ENCODE measurements at regions not wholly inside any gene's neighbourhood (a gene's known extent, or its start where the extent isn't known, plus 50 kb on each side); places are given as distances from the start of the nearest gene placed in this dataset.
"Not testable (repeated sequence)": the region's sequence is repeated elsewhere in the genome, so short reads cannot be mapped to it uniquely, and the experiment has no call there.

DNA sequence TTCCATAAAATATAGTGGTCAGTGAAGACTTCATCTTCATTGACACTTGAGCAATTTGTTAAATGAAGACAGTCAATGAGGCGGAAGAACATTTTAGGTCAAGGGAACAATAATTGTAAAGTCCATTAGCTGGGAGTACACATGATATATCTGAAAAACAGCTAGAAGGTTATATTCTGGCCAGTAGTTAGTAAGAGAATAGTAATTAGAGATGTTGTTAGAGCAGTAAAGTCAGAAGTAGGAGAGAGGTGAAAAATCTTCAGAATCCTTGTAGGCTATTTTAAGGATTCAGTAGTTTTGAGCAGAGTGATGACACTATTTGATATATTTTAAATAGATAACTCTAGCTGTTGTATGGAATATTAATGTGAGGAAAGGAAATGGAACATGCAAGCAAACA, 915.6 kb upstream of the NEGR1 start:
- no peak overlapping the region for H3K4me3 ChIP-seq (ENCODE audit: low read depth, low read length)
- no peak for FAIRE-seq
- H3K36me3 ChIP-seq (ENCODE audit: control insufficient read depth, insufficient read depth, low read length), result no peaks in the 10 kb centered on the region
- DNase-seq (ENCODE audit: low read depth), result no peak
- TF ChIP-seq CTCF (IDR thresholded peaks at IDR 0.05; ENCODE audit: insufficient read depth, low read length, severe bottlenecking), result no peak
- H3K27me3 ChIP-seq (ENCODE audit: control insufficient read depth, insufficient read depth, low read length), result no peaks in the 10 kb centered on the region

DNA sequence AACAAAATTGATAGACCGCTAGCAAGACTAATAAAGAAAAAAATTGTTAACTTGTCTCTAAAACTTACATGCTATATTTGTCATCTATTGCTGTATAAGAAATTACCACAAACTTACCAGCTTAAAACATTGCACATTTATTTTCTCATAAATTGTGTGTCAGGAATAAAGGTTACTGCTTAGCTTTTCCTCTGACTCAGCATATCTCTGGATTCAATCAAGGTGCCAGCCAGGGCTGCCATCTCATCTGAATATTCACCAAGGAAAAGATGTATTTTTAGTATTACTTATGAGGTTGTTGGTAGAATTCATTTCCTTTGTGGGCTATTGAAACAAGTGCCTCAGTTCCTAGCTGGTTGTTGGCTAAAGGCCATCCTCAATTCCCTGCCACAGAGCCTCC, 912.6 kb upstream of the NEGR1 start:
- Histone ChIP-seq H3K27me3 (ENCODE audit: control insufficient read depth, insufficient read depth, low read length) (no peaks in the 10 kb centered on the region), H3K4me3 (ENCODE audit: low read depth, low read length) (no peak overlapping the region), H3K36me3 (ENCODE audit: control insufficient read depth, insufficient read depth, low read length) (no peaks in the 10 kb centered on the region)
- no peak for FAIRE-seq
- no peak for DNase-seq (ENCODE audit: low read depth)
- no peak for TF ChIP-seq CTCF (IDR thresholded peaks at IDR 0.05; ENCODE audit: insufficient read depth, low read length, severe bottlenecking)

DNA sequence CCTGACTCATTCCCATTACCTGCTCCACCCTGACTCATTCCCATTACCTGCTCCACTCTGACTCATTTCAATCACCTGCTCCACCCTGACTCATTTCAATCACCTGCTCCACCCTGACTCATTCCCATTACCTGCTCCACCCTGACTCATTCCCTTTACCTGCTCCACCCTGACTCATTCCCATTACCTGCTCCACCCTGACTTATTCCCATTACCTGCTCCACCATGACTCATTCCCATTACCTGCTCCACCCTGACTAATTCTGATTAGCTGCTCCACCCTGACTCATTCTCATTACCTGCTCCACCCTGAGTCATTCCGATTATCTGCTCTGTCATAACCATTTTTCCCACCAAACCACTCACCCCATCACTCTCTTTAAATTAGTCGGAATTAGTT, 901.2 kb upstream of the NEGR1 start:
- DNase-seq (ENCODE audit: low read depth); H3K4me3 ChIP-seq (ENCODE audit: low read depth, low read length); H3K27me3 ChIP-seq (ENCODE audit: control insufficient read depth, insufficient read depth, low read length); FAIRE-seq; H3K36me3 ChIP-seq (ENCODE audit: control insufficient read depth, insufficient read depth, low read length): not testable (repeated sequence)

GRCh38 chr1:73181190-73181540, 898.8 kb upstream of the NEGR1 start:
- DNase-seq (ENCODE audit: low read depth), result no peak
- Histone ChIP-seq H3K27me3 (ENCODE audit: control insufficient read depth, insufficient read depth, low read length) (no peaks in the 10 kb centered on the region), H3K36me3 (ENCODE audit: control insufficient read depth, insufficient read depth, low read length) (no peaks in the 10 kb centered on the region), H3K4me3 (ENCODE audit: low read depth, low read length) (no peak overlapping the region)
- TF ChIP-seq CTCF (IDR thresholded peaks at IDR 0.05; ENCODE audit: insufficient read depth, low read length, severe bottlenecking), result no peak
- FAIRE-seq, result no peak

DNA sequence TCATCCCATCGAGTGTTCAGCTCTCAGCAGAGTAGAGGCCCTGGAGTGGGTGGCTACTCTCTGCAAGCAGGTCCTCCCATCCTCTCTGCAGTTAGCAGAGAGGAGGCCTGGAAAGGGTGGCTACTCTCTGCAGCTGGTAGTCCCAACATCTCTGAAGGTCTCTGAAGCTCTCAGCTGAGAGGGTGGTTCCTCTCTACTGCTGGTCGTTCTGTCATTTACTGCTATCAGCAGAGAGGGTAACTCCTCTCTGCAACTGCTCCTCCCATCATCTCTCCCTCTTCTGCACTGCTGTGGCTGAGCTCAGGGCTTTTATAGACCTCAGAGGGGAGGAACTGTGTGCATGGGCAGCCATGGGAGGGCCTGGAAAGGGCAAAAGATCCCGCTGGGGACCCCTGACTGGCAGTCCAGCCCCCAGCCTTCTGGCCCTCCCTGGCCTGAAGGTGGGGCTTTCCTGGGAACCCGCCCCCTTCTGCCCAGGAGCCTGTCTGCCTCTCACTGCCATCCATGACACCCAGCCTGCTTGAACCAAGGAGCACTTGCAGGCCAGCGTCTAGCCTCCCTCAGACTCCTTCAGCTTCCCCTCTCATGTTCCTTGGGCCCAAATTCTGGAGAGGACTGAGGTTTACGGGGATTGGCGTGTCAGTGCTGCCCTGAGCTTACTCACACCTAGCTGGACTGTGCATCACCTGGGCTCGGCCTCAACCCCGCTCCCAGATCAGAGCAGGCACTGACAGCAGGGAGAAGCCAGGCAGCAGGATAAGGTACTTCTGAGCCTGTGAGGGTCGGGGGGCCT, 898.3 kb upstream of the NEGR1 start:
- H3K36me3 ChIP-seq (ENCODE audit: control insufficient read depth, insufficient read depth, low read length), result no peaks in the 10 kb centered on the region
- no peaks in the 10 kb centered on the region for H3K27me3 ChIP-seq (ENCODE audit: control insufficient read depth, insufficient read depth, low read length)
- FAIRE-seq (no peak), DNase-seq (ENCODE audit: low read depth) (no peak)
- no peak for TF ChIP-seq CTCF (IDR thresholded peaks at IDR 0.05; ENCODE audit: insufficient read depth, low read length, severe bottlenecking)
- no peak overlapping the region for H3K4me3 ChIP-seq (ENCODE audit: low read depth, low read length)

DNA sequence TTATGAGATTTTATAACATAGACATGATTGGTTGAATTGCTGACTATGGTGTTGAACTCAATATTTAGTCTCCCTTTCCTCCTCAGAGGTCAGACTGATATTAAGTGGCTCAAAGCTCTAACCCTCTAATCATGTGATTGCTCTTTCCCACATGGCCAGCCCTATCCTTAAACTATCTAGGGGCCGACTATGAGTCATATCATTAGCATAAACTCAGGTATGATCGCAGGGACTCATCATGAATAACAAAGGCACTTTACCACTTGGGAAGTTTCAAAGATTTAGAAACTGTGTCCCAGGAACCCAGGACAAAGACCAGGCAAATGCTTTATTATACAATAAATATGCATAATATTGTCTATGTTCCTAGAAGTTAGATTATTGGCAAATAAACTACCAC, 894.6 kb upstream of the NEGR1 start:
- no peaks in the 10 kb centered on the region for H3K27me3 ChIP-seq (ENCODE audit: control insufficient read depth, insufficient read depth, low read length)
- H3K4me3 ChIP-seq (ENCODE audit: low read depth, low read length), result no peak overlapping the region
- FAIRE-seq (no peak), DNase-seq (ENCODE audit: low read depth) (no peak)
- no peaks in the 10 kb centered on the region for H3K36me3 ChIP-seq (ENCODE audit: control insufficient read depth, insufficient read depth, low read length)
- no peak for TF ChIP-seq CTCF (IDR thresholded peaks at IDR 0.05; ENCODE audit: insufficient read depth, low read length, severe bottlenecking)
